HS-27A (cell line): ENCODE measurements at regions not wholly inside any gene's neighbourhood (a gene's known extent, or its start where the extent isn't known, plus 50 kb on each side); places are given as distances from the start of the nearest gene placed in this dataset.
"Not testable (repeated sequence)": the region's sequence is repeated elsewhere in the genome, so short reads cannot be mapped to it uniquely, and the experiment has no call there.

ENCODE experiments used
- DNase-seq: peaks from one replicate; pipeline ENCODE4 v3.0.0-alpha.2; 2012; ENCODE audit warnings: low read depth, missing footprints

GRCh38 chr16:72729552-72729951 lies 318.4 kb downstream of the ZFHX3 start:
- DNase-seq = not testable (repeated sequence)

GRCh38 chr16:72728516-72728915 lies 319.4 kb downstream of the ZFHX3 start:
- DNase-seq = no peak

GRCh38 chr16:72727565-72727964 lies 320.4 kb downstream of the ZFHX3 start:
- DNase-seq = no peak

GRCh38 chr16:72725643-72726042 lies 322.3 kb downstream of the ZFHX3 start:
- DNase-seq = no peak

- no peak for DNase-seq
Observed at GRCh38 chr16:72723781-72724180, 324.1 kb downstream of the ZFHX3 start.

GRCh38 chr16:72722552-72722951 lies 325.4 kb downstream of the ZFHX3 start:
- DNase-seq = no peak

GRCh38 chr16:72721981-72722380 lies 325.9 kb downstream of the ZFHX3 start:
- DNase-seq = no peak

- no peak for DNase-seq
Observed at GRCh38 chr16:72715267-72715666, 332.7 kb downstream of the ZFHX3 start.

- DNase-seq = no peak
Observed at GRCh38 chr16:72711823-72712222, 336.1 kb downstream of the ZFHX3 start.

- DNase-seq = no peak
Observed at GRCh38 chr16:72705801-72706200, 342.1 kb downstream of the ZFHX3 start.

GRCh38 chr16:72704746-72705372 lies 343.1 kb downstream of the ZFHX3 start:
- DNase-seq = no peak

- DNase-seq = no peak
Observed at GRCh38 chr16:72689851-72690250, 358.1 kb downstream of the ZFHX3 start.

GRCh38 chr16:72680732-72681131 lies 367.2 kb downstream of the ZFHX3 start:
- DNase-seq = no peak

- DNase-seq = no peak
Observed at GRCh38 chr16:72679856-72680255, 368.1 kb downstream of the ZFHX3 start.

- no peak for DNase-seq
Observed at GRCh38 chr16:72677662-72678447, 370.1 kb downstream of the ZFHX3 start.

GRCh38 chr16:72673118-72673517 lies 374.8 kb downstream of the ZFHX3 start:
- no peak for DNase-seq

GRCh38 chr16:72666267-72666666 lies 381.7 kb downstream of the ZFHX3 start:
- no peak for DNase-seq

- DNase-seq = no peak
Observed at GRCh38 chr16:72665701-72666100, 382.2 kb downstream of the ZFHX3 start.

GRCh38 chr16:72664509-72665408 lies 383.2 kb downstream of the ZFHX3 start:
- peak; percentile 98 for DNase-seq

GRCh38 chr16:72664056-72664508 lies 383.8 kb downstream of the ZFHX3 start:
- no peak for DNase-seq

- no peak for DNase-seq
Observed at GRCh38 chr16:72658888-72659717, 388.8 kb downstream of the ZFHX3 start.

GRCh38 chr16:72657791-72658190 lies 390.1 kb downstream of the ZFHX3 start:
- DNase-seq = no peak
